NCI-H2107 treated with DMSO at 0.1 percent for 48 hours (cell line): ENCODE measurements at regions not wholly inside any gene's neighbourhood (a gene's known extent, or its start where the extent isn't known, plus 50 kb on each side); places are given as distances from the start of the nearest gene placed in this dataset.
"Not testable (repeated sequence)": the region's sequence is repeated elsewhere in the genome, so short reads cannot be mapped to it uniquely, and the experiment has no call there.

ENCODE experiments used
- DNase-seq: peaks from one replicate; lab custom pipeline; 2025; ENCODE audit not compliant: unreplicated experiment; lab: John Stamatoyannopoulos, UW

- no peak for DNase-seq
Observed at GRCh38 chr14:48125654-48126053, 450.2 kb upstream of the MDGA2 start.

- no peak for DNase-seq
Observed at GRCh38 chr14:48113713-48114112, 438.3 kb upstream of the MDGA2 start.

- DNase-seq, result no peak
Observed at GRCh38 chr14:48111151-48111550, 435.7 kb upstream of the MDGA2 start.

- DNase-seq, result no peak
Observed at GRCh38 chr14:48107646-48108045, 432.2 kb upstream of the MDGA2 start.

- no peak for DNase-seq
Observed at GRCh38 chr14:48096897-48097296, 421.5 kb upstream of the MDGA2 start.

- no peak for DNase-seq
Observed at GRCh38 chr14:48086516-48086915, 411.1 kb upstream of the MDGA2 start.

GRCh38 chr14:48075487-48075886 is 400.1 kb upstream of the MDGA2 start:
- DNase-seq, result no peak

GRCh38 chr14:48052973-48053372 is 377.6 kb upstream of the MDGA2 start:
- DNase-seq, result no peak

GRCh38 chr14:48035836-48036235 is 360.4 kb upstream of the MDGA2 start:
- no peak for DNase-seq

- DNase-seq, result no peak
Observed at GRCh38 chr14:48027115-48027514, 351.7 kb upstream of the MDGA2 start.

GRCh38 chr14:48023881-48024280 is 348.5 kb upstream of the MDGA2 start:
- no peak for DNase-seq

- not testable (repeated sequence) for DNase-seq
Observed at GRCh38 chr14:48011484-48011883, 336.1 kb upstream of the MDGA2 start.

GRCh38 chr14:48008646-48009045 is 333.2 kb upstream of the MDGA2 start:
- DNase-seq, result no peak

GRCh38 chr14:48005986-48006385 is 330.6 kb upstream of the MDGA2 start:
- DNase-seq, result no peak

GRCh38 chr14:47993883-47994282 is 318.5 kb upstream of the MDGA2 start:
- DNase-seq, result no peak

GRCh38 chr14:47988175-47988574 is 312.8 kb upstream of the MDGA2 start:
- DNase-seq, result no peak

- DNase-seq, result no peak
Observed at GRCh38 chr14:47978871-47979270, 303.5 kb upstream of the MDGA2 start.

- no peak for DNase-seq
Observed at GRCh38 chr14:47976139-47976538, 300.7 kb upstream of the MDGA2 start.

GRCh38 chr14:47966076-47966810 is 290.8 kb upstream of the MDGA2 start:
- no peak for DNase-seq

- no peak for DNase-seq
Observed at GRCh38 chr14:47961634-47962033, 286.2 kb upstream of the MDGA2 start.

GRCh38 chr14:47959740-47960139 is 284.3 kb upstream of the MDGA2 start:
- DNase-seq, result no peak

- no peak for DNase-seq
Observed at GRCh38 chr14:47949006-47949405, 273.6 kb upstream of the MDGA2 start.

- no peak for DNase-seq
Observed at GRCh38 chr14:47935332-47935731, 259.9 kb upstream of the MDGA2 start.
